ENCODE measurements at regions not wholly inside any gene's neighbourhood (a gene's known extent, or its start where the extent isn't known, plus 50 kb on each side); places are given as distances from the start of the nearest gene placed in this dataset.

DNA sequence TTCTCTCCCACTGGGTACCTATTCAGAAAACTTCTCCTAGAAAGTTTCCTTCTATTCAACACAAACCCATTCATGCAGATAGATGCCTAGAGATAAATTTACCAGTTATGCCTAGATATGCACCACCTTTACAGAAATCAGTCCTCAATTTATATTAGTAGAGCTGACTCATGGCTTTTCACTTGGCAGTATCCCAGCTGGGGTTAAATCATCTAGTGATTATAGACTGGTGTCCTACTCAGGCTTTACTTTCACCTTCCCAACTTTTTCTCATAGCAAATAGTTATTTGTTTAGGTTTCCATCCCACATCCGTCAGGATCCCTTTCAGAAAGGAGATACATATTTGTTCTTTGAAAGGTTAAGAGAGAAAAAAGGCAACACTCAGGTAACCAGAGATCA lies 124.5 kb downstream of the AQP4 start:
- no peak for TF ChIP-seq POLR2A (IDR thresholded peaks at IDR 0.05)
- TF ChIP-seq, protein P1, sequence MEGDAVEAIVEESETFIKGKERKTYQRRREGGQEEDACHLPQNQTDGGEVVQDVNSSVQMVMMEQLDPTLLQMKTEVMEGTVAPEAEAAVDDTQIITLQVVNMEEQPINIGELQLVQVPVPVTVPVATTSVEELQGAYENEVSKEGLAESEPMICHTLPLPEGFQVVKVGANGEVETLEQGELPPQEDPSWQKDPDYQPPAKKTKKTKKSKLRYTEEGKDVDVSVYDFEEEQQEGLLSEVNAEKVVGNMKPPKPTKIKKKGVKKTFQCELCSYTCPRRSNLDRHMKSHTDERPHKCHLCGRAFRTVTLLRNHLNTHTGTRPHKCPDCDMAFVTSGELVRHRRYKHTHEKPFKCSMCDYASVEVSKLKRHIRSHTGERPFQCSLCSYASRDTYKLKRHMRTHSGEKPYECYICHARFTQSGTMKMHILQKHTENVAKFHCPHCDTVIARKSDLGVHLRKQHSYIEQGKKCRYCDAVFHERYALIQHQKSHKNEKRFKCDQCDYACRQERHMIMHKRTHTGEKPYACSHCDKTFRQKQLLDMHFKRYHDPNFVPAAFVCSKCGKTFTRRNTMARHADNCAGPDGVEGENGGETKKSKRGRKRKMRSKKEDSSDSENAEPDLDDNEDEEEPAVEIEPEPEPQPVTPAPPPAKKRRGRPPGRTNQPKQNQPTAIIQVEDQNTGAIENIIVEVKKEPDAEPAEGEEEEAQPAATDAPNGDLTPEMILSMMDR (IDR thresholded peaks at IDR 0.05): no peak
